ENCODE measurements at regions not wholly inside any gene's neighbourhood (a gene's known extent, or its start where the extent isn't known, plus 50 kb on each side); places are given as distances from the start of the nearest gene placed in this dataset.

DNA sequence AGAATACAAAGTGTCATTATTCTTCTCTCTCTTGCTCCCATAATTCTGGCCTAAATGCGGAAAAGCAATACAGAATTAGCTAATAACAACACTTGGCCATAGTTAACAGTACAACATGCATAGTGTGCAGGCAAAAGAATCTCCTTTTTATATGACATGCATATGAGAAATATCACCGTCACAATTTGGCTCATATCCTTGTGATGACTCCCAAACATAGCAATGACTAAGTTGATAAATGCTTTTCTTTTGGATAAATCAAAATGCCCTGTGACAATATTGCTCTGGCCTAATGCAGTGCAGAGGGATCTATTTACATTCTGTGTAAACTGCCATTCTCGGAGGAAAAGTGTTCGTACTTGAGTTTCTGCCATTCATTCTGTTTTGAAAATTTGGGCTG lies 121.9 kb upstream of the GHR start:
- Histone ChIP-seq H3K27ac (ENCODE audit: low read depth in 1 of 2, low read length in 2 of 2) (no peak overlapping the region), H3K9me3 (ENCODE audit: control insufficient read depth in 4 of 4, low read length in 3 of 4) (peaks cover 0 to 4% (median 0%) of the 10 kb centered on the region in 4 donors), H3K4me1 (ENCODE audit: control insufficient read depth in 4 of 4, insufficient read depth in 4 of 4, low read length in 3 of 4) (no peaks in the 10 kb centered on the region), H3K9ac (ENCODE audit: low read depth in 1 of 2, low read length in 2 of 2) (no peak overlapping the region), H3K36me3 (ENCODE audit: control insufficient read depth in 4 of 4, insufficient read depth in 3 of 4, low read depth in 1 of 4, low read length in 3 of 4) (no peaks in the 10 kb centered on the region), H3K4me3 (ENCODE audit: low read depth in 1 of 3, low read length in 3 of 3) (no peak overlapping the region), H3K27me3 (ENCODE audit: control insufficient read depth in 4 of 4, insufficient read depth in 4 of 4, low read length in 3 of 4) (no peaks in the 10 kb centered on the region)
- 90% methylated on average over 4 of the region's 4 CpGs for WGBS
- DNase-seq (ENCODE audit: low spot score): no peak
- TF ChIP-seq HNF4G (IDR thresholded peaks at IDR 0.05) (no peak), GABPA (IDR thresholded peaks at IDR 0.05 in 1 of 2, conservative IDR thresholded peaks at IDR 0.05 in 1 of 2) (no peak), TAF1 (conservative IDR thresholded peaks at IDR 0.05) (no peak), NR2F2 (IDR thresholded peaks at IDR 0.05) (no peak), HNF4A (conservative IDR thresholded peaks at IDR 0.05) (no peak), RXRA (IDR thresholded peaks at IDR 0.05) (no peak), EGR1 (IDR thresholded peaks at IDR 0.05; ENCODE audit: low read depth in 2 of 2) (no peak), FOXA2 (IDR thresholded peaks at IDR 0.05) (no peak), FOXA1 (IDR thresholded peaks at IDR 0.05) (no peak), RAD21 (IDR thresholded peaks at IDR 0.05) (no peak), YY1 (IDR thresholded peaks at IDR 0.05) (no peak), SP1 (IDR thresholded peaks at IDR 0.05) (no peak), JUND (IDR thresholded peaks at IDR 0.05) (no peak)
- TF ChIP-seq, protein P1, sequence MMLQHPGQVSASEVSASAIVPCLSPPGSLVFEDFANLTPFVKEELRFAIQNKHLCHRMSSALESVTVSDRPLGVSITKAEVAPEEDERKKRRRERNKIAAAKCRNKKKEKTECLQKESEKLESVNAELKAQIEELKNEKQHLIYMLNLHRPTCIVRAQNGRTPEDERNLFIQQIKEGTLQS (IDR thresholded peaks at IDR 0.05): no peak
- TF ChIP-seq, protein P2, sequence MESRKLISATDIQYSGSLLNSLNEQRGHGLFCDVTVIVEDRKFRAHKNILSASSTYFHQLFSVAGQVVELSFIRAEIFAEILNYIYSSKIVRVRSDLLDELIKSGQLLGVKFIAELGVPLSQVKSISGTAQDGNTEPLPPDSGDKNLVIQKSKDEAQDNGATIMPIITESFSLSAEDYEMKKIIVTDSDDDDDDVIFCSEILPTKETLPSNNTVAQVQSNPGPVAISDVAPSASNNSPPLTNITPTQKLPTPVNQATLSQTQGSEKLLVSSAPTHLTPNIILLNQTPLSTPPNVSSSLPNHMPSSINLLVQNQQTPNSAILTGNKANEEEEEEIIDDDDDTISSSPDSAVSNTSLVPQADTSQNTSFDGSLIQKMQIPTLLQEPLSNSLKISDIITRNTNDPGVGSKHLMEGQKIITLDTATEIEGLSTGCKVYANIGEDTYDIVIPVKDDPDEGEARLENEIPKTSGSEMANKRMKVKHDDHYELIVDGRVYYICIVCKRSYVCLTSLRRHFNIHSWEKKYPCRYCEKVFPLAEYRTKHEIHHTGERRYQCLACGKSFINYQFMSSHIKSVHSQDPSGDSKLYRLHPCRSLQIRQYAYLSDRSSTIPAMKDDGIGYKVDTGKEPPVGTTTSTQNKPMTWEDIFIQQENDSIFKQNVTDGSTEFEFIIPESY (IDR thresholded peaks at IDR 0.05): no peak
- TF ChIP-seq, protein P3, sequence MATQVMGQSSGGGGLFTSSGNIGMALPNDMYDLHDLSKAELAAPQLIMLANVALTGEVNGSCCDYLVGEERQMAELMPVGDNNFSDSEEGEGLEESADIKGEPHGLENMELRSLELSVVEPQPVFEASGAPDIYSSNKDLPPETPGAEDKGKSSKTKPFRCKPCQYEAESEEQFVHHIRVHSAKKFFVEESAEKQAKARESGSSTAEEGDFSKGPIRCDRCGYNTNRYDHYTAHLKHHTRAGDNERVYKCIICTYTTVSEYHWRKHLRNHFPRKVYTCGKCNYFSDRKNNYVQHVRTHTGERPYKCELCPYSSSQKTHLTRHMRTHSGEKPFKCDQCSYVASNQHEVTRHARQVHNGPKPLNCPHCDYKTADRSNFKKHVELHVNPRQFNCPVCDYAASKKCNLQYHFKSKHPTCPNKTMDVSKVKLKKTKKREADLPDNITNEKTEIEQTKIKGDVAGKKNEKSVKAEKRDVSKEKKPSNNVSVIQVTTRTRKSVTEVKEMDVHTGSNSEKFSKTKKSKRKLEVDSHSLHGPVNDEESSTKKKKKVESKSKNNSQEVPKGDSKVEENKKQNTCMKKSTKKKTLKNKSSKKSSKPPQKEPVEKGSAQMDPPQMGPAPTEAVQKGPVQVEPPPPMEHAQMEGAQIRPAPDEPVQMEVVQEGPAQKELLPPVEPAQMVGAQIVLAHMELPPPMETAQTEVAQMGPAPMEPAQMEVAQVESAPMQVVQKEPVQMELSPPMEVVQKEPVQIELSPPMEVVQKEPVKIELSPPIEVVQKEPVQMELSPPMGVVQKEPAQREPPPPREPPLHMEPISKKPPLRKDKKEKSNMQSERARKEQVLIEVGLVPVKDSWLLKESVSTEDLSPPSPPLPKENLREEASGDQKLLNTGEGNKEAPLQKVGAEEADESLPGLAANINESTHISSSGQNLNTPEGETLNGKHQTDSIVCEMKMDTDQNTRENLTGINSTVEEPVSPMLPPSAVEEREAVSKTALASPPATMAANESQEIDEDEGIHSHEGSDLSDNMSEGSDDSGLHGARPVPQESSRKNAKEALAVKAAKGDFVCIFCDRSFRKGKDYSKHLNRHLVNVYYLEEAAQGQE (IDR thresholded peaks at IDR 0.05): no peak
- TF ChIP-seq, protein P4, sequence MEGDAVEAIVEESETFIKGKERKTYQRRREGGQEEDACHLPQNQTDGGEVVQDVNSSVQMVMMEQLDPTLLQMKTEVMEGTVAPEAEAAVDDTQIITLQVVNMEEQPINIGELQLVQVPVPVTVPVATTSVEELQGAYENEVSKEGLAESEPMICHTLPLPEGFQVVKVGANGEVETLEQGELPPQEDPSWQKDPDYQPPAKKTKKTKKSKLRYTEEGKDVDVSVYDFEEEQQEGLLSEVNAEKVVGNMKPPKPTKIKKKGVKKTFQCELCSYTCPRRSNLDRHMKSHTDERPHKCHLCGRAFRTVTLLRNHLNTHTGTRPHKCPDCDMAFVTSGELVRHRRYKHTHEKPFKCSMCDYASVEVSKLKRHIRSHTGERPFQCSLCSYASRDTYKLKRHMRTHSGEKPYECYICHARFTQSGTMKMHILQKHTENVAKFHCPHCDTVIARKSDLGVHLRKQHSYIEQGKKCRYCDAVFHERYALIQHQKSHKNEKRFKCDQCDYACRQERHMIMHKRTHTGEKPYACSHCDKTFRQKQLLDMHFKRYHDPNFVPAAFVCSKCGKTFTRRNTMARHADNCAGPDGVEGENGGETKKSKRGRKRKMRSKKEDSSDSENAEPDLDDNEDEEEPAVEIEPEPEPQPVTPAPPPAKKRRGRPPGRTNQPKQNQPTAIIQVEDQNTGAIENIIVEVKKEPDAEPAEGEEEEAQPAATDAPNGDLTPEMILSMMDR (IDR thresholded peaks at IDR 0.05; ENCODE audit: low read depth, low read length, missing input control): no peak
- TF ChIP-seq, protein P5, sequence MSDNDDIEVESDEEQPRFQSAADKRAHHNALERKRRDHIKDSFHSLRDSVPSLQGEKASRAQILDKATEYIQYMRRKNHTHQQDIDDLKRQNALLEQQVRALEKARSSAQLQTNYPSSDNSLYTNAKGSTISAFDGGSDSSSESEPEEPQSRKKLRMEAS (IDR thresholded peaks at IDR 0.05): no peak

Data from liver (tissue), 8 donors.